Stimulated activated CD4-positive, alpha-beta T cell treated with anti-CD3 and anti-CD28 coated beads, Interleukin-12 subunit alpha, Interleukin-12 subunit beta, amount 100 ng/mL, for 48 hours (primary cell): ENCODE measurements at regions not wholly inside any gene's neighbourhood (a gene's known extent, or its start where the extent isn't known, plus 50 kb on each side); places are given as distances from the start of the nearest gene placed in this dataset.

ENCODE experiments used
- DNase-seq, 3 donors: peaks; one replicate each; pipeline ENCODE4 v3.0.0-alpha.2; 2020; ENCODE audit warnings: low read depth in 2 of 3, low spot score in 1 of 3

DNA sequence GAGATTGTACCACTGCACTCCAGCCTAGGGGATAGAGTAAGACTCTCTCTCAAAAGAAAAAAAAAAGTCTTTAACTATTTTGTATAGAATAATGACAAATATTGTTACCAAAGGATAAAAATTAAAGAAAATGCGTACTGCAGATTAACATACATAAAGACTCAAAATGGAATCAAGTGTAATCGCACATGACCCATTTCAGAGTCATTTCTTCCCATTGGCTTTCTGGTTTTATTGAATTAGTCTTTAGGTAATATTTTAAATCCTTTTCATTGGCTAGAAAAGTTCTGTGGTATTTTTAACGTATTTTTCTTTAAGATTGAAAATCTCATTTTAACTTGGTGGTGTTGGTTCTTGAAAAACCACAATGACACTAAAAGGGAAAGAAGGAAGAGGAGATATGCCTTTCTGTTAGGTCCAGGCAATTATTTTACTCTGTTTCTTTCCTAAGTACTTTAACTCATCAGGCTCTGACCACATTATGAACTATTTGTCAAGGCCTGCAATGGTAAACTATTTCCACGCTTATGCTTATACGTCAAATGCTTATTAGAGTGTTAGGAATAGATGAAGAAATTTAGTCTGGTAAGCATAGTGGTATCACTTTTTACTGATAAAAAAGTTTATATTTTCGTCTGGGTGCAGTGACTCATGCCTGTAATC is 52.3 kb downstream of the PLEKHG1 start:
- DNase-seq: no peak

DNA sequence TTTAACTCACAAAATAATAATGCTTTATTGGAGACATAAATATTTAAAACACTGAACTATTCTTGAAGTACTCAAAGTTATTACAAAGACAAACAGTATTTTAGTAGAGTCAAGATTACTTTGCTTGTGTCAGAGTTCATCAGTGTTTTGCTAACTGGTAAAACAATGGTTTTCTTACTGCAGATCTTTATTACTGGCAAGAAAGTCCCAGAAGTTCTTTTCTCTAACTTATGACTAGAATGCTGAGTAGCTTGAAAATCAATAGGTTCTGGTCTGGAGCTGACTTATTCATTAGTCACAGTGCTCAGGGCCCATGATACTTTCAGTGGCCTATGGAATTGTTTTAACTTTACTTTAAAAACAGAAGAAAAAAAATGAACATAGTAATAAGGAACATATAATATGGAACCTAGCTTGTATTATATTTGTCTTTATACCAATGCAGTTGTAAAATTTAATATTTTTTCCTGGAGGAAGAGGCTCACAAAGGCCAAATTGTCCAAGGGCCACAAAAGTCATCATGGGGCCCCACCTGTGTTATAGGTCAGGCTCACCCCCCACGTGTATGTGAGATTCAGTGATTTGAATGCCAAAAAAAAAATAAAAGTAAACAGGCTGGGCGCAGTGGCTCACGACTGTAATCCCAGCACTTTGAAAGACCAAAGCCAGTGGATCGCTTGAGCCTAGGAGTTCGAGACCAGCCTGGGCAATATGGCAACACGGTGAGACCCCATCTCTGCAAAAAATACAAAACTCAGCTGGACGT is 53.3 kb downstream of the PLEKHG1 start:
- no peak for DNase-seq

DNA sequence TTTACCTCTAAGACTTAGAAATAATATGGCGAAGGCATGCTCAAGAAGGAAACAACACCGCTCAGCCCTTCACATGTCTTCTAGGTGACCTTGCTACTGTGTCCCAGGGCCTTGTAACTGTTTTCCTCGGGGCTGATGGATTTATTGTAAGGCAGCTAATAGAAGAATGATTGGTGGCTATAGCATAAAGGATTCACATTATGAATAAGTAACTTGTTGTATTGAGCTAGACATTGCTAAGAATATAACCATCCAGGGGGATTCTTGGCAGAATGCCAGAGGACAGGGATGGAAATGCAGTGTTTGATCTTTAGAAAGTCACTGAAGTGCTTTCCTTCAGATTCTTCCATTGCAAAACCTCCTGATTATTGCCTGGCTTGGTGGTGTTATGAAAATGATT is 54.9 kb downstream of the PLEKHG1 start:
- DNase-seq: no peak

GRCh38 chr6:150656156-150656555 is 56.5 kb downstream of the PLEKHG1 start:
- no peak for DNase-seq

GRCh38 chr6:150658421-150658820 is 58.7 kb downstream of the PLEKHG1 start:
- DNase-seq: no peak

DNA sequence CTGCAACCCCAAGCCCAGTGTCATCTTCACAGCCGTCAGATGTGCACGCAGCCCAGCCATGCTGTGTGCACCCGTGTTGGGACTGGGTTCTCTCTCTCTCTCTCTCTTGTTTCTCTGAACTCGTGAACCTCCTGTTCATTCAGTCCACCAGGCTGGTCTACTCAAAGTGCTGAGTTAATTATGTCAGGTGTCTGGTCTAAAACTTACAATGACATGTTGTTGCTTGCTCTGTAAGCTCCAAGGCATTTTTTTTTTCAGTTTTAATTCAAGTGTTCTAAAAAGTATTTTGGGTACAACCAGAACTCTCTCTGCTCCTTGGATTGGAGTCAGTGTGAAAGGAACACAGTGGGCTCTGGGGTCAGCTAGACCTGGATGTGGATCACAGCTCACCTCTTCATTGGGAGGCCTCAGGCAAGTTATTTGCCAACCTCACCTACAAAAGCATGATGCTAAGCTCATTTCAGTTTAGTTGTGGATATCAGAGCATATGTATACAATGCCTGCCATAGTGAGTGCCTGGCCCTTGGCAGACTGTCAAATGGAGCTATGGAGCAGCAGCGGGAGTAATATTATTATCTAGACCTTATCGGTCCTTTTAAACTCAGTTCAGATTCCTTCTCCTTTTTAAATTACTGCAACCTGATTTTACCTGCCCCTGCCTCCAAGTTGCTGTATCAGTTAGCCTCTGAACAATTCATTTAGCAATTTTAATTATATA is 59.5 kb downstream of the PLEKHG1 start:
- DNase-seq: no peak

- DNase-seq: no peak
Observed at GRCh38 chr6:150661216-150662007, 61.7 kb downstream of the PLEKHG1 start.

GRCh38 chr6:150662814-150663213 is 63.1 kb downstream of the PLEKHG1 start:
- DNase-seq: no peak

DNA sequence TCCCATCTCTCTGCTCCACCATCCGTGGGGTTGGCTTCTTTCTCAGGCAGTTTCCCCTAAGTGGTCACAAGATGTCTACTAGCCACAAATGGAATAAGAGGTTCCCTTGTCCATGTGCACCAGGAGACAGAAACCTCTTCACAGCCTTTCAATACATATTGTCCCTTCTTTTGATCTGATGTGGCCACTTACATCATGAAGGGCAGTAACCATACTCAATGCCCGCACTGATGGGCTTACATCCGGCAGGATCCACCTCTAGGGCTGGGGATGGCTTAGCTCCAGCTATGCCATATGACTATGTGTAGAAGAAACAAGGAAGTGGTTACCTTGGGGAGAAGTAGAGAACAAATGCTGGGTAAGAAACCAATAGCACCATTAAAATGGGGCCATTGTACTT is 64.4 kb downstream of the PLEKHG1 start:
- no peak for DNase-seq

DNA sequence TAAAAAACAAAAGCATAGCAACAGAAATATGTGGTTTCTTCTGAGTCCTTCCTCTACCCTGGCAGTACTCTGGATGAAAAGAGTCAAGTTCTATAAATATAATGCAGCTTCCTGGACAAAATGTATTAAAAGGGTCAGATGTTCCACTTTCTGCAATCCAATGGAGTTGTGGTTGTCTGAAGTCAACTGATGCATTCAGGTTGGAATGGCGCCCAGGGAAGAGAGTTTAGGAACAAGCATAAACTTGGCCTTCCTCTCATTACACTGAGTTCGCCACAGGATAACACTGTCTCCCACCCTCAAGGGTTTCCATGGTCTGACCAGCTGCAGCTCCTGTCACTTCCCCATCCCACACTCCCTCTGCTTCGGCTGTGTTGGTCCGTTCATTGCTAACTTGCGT is 66.4 kb downstream of the PLEKHG1 start:
- no peak for DNase-seq

- no peak for DNase-seq
Observed at GRCh38 chr6:150667359-150667758, 67.7 kb downstream of the PLEKHG1 start.

- no peak for DNase-seq
Observed at GRCh38 chr6:150667977-150668716, 68.5 kb downstream of the PLEKHG1 start.

DNA sequence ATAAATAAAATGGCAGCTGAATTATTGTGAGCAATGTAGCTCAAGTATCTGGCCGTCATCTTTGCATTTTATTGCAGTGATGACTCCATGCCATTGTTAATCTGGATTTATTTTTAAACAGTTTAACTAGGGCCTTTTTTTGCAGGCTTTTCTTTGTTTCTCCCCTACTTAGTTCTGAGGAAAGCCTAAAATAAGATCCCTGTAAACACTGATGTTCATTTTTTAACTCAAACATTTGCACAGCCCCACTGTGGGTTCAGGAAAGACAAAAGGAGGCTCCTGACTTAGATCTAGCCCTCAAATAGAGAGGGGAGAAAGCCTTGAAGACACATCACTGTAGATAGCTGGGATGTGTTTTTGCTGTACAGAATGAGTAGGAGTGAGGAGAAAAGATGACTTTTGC is 69.2 kb downstream of the PLEKHG1 start:
- DNase-seq: no peak

- no peak for DNase-seq
Observed at GRCh38 chr6:150670311-150670710, 70.6 kb downstream of the PLEKHG1 start.

DNA sequence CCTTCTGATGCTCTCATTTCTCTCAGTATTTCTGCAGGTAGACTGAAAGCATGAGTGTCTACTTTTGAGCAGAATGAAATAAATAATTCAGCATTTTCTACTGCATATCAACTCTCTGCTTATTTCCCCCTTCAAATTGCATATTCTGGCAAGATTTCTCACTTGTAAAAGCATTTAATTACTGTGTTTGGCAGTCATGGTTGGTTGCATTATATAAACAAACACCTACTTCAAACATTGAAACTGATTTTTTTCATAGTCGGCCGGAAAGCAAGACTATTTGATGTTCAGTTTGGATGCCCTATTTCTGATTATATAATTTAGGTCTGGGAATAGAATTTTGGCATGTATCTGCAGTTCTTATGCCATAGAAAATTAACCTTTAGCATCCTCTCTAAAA is 73.1 kb downstream of the PLEKHG1 start:
- no peak for DNase-seq

- DNase-seq: no peak
Observed at GRCh38 chr6:150673720-150674346, 74.1 kb downstream of the PLEKHG1 start.

- DNase-seq: no peak
Observed at GRCh38 chr6:150676344-150676743, 76.7 kb downstream of the PLEKHG1 start.

DNA sequence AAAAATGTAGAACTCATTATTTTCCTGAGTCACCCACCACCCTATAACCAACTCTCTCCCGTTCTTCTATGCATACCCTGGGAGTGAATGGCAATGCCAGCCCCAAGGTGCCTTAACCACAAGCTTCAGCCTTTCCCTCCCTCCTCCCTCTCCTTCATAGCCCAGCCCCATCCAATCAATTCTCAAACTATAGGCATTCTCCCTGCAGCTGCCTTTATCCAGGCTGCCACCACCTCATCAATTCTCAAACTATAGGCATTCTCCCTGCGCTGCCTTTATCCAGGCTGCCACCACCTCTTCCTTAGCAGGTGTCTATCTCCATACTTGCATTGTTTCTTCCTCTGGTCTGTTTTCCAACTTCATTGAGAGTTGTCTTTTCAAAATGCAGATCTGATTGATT is 77.1 kb downstream of the PLEKHG1 start:
- DNase-seq: no peak

GRCh38 chr6:150680510-150680909 is 80.8 kb downstream of the PLEKHG1 start:
- no peak for DNase-seq
